GM19468 (cell line): ENCODE measurements at regions not wholly inside any gene's neighbourhood (a gene's known extent, or its start where the extent isn't known, plus 50 kb on each side); places are given as distances from the start of the nearest gene placed in this dataset.

Experiments used
- ATAC-seq: cut with Tn5 transposase; IDR thresholded peaks from one replicate; pipeline ENCODE4 v1.9.1; 2021; ENCODE audit warnings: mild to moderate bottlenecking, moderate library complexity, moderate number of reproducible peaks; ENCODE audit not compliant: unreplicated experiment; ENCODE audit errors: extremely low read depth

- ATAC-seq, result no peak
These were observed 237.5 kb upstream of the JAG1 start for GRCh38 chr20:10911298-10911697.

GRCh38 chr20:10915815-10916214 is 242.0 kb upstream of the JAG1 start:
- ATAC-seq, result no peak

GRCh38 chr20:10916312-10916711 is 242.5 kb upstream of the JAG1 start:
- no peak for ATAC-seq

- no peak for ATAC-seq
These were observed 244.0 kb upstream of the JAG1 start for GRCh38 chr20:10917826-10918225.

- ATAC-seq, result no peak
These were observed 245.8 kb upstream of the JAG1 start for GRCh38 chr20:10919396-10920140.

- ATAC-seq, result no peak
These were observed 246.6 kb upstream of the JAG1 start for GRCh38 chr20:10920396-10920795.

GRCh38 chr20:10921491-10922010 is 247.8 kb upstream of the JAG1 start:
- ATAC-seq, result no peak

GRCh38 chr20:10922506-10922905 is 248.7 kb upstream of the JAG1 start:
- no peak for ATAC-seq

- ATAC-seq, result no peak
These were observed 249.1 kb upstream of the JAG1 start for GRCh38 chr20:10922941-10923340.

- no peak for ATAC-seq
These were observed 250.9 kb upstream of the JAG1 start for GRCh38 chr20:10924644-10925201.

- ATAC-seq, result no peak
These were observed 252.0 kb upstream of the JAG1 start for GRCh38 chr20:10925767-10926166.

GRCh38 chr20:10927011-10927583 is 253.3 kb upstream of the JAG1 start:
- no peak for ATAC-seq

- no peak for ATAC-seq
These were observed 254.4 kb upstream of the JAG1 start for GRCh38 chr20:10927936-10928840.

GRCh38 chr20:10928841-10929421 is 255.1 kb upstream of the JAG1 start:
- no peak for ATAC-seq

- no peak for ATAC-seq
These were observed 262.0 kb upstream of the JAG1 start for GRCh38 chr20:10935658-10936402.

- no peak for ATAC-seq
These were observed 263.0 kb upstream of the JAG1 start for GRCh38 chr20:10936786-10937185.

- no peak for ATAC-seq
These were observed 265.6 kb upstream of the JAG1 start for GRCh38 chr20:10939331-10939941.

GRCh38 chr20:10940941-10941340 is 267.1 kb upstream of the JAG1 start:
- peak; percentile 97 for ATAC-seq

GRCh38 chr20:10943686-10944265 is 270.0 kb upstream of the JAG1 start:
- no peak for ATAC-seq
